Testis (tissue), 2 donors: ENCODE measurements at regions not wholly inside any gene's neighbourhood (a gene's known extent, or its start where the extent isn't known, plus 50 kb on each side); places are given as distances from the start of the nearest gene placed in this dataset.

Experiments
- DNase-seq: peaks from one replicate; pipeline ENCODE4 v3.0.0-alpha.2; 2019
- H3K27ac ChIP-seq, 2 donors: fragments of 200-600 bp; sonication (generic); one replicate each; pipeline ENCODE4 v1.5.1; 2019
- H3K27me3 ChIP-seq: fragments of 200-600 bp; sonication (generic); one replicate; pipeline ENCODE4 v1.5.1; 2019
- H3K36me3 ChIP-seq: fragments of 200-600 bp; sonication (generic); one replicate; pipeline ENCODE4 v1.5.1; 2017; ENCODE audit warnings: low read depth; ENCODE audit errors: missing control alignments
- H3K4me1 ChIP-seq: fragments of 200-600 bp; sonication (generic); one replicate; pipeline ENCODE4 v1.5.1; 2019
- H3K4me3 ChIP-seq, 2 donors: fragments of 200-600 bp; sonication (generic); one replicate each; pipeline ENCODE4 v1.5.1; 2017 to 2019
- H3K9me3 ChIP-seq: fragments of 200-600 bp; sonication (generic); one replicate; pipeline ENCODE4 v1.5.1; 2017
- CTCF ChIP-seq, 3 experiments: fragments of 450-650 bp in 2 of 3; fragments of 200-600 bp in 1 of 3; sonication (generic) in 1 of 3; IDR thresholded peaks; one replicate each; pipeline ENCODE4 v1.5.1; 2016 to 2019; ENCODE audit warnings: antibody characterized with exemption in 3 of 3, mild to moderate bottlenecking in 2 of 3, moderate library complexity in 1 of 3
- POLR2A ChIP-seq: fragments of 450-650 bp; IDR thresholded peaks from one replicate; pipeline ENCODE4 v1.6.1; 2017; ENCODE audit warnings: antibody characterized with exemption, mild to moderate bottlenecking, moderate library complexity
- WGBS, 2 donors: methylation state at CpG; one replicate each; pipeline ENCODE4 v1.1.5; 2018; 5-methylcytosine and 5-hydroxymethylcytosine counted together
- intact Hi-C: fragments of 100-400 bp; cut with DNase I; formaldehyde crosslinking; loops from one replicate; pipeline ENCODE4 v1.15.1; 2023; ENCODE audit warnings: low total_unique reads

DNA sequence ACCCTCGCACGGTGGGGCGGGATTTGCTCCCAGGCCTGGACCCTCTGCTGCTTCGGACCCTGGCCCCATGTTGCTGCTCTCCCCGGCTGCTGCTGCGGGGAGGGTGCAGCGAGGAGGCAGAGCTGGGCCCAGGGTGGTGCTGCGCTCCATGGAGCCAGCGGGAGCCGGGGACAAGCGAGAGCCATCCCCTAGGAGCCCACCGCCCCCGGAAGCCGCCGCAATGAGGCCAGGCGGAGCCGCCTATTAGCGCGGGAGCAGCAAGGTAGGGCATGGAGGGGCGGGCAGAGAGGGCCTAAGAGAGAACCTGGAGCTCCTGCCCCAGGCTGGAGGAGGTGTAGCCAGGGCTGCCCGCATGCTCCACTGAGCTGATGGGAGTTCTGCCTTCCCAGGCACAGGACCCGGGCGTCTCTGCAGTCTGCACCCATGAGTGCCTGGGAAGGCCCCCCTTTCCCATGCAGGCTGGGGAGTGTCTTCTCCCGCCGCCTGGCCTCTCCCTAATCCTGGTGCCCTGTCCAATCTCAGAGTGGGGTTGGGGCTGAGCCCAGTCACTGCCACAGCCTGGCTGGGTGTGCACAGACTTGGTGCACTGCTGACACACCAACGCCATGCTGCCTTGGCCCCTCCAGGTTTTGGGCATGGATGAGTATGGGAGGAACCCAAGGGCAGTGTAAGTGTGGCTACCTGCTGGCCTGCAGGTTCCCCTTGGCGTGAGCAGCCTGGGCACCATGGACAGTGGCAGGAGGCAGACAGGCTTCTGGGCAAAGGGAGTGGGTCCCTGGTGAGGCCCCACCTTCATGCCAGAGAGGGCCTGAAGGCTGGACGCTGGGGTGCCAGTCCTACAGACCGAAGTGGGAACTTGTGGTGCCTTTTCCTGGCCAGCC, 360.6 kb upstream of the MAP3K7 start:
- intact Hi-C loops = no loop called here
- no peaks in the 10 kb centered on the region for H3K4me1 ChIP-seq
- DNase-seq = no peak
- no peaks in the 10 kb centered on the region for H3K36me3 ChIP-seq
- peak overlapping the region in 1 of 2 donors; percentile 41 for H3K4me3 ChIP-seq
- H3K27me3 ChIP-seq = no peaks in the 10 kb centered on the region
- H3K9me3 ChIP-seq = no peaks in the 10 kb centered on the region
- no peak for TF ChIP-seq POLR2A
- no peak for TF ChIP-seq CTCF (IDR thresholded peaks at IDR 0.05)
- 55 to 77% methylated on average over 9 to 26 of the region's 29 CpGs for WGBS, 2 donors
- no peak overlapping the region for H3K27ac ChIP-seq

DNA sequence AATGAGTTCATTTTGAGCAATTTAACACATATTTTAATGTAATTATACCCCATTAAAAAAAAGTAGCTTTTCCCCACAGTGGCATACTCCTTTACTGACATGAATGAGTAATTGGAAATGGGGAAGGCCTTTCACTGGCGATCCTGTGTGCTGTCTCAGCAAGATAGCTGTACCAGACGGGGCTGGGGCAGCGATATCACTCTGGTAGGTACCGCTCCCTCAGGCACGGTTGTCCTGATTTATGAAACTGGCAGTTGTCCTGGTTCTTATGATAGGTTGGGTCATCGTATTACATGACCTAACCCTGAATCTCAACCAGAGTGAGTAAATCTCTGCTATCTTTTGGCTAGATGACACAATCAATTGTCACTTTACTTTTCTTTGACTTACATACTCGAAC, 355.0 kb upstream of the MAP3K7 start:
- no peak for TF ChIP-seq CTCF (IDR thresholded peaks at IDR 0.05)
- TF ChIP-seq POLR2A = no peak
- Histone ChIP-seq H3K27me3 (no peaks in the 10 kb centered on the region), H3K27ac (no peak overlapping the region), H3K36me3 (no peaks in the 10 kb centered on the region), H3K4me1 (no peaks in the 10 kb centered on the region), H3K4me3 (no peak overlapping the region), H3K9me3 (no peaks in the 10 kb centered on the region)
- no peak for DNase-seq
- intact Hi-C loops = no loop called here
- 79 to 88% methylated on average over 7 of the region's 7 CpGs for WGBS, 2 donors

DNA sequence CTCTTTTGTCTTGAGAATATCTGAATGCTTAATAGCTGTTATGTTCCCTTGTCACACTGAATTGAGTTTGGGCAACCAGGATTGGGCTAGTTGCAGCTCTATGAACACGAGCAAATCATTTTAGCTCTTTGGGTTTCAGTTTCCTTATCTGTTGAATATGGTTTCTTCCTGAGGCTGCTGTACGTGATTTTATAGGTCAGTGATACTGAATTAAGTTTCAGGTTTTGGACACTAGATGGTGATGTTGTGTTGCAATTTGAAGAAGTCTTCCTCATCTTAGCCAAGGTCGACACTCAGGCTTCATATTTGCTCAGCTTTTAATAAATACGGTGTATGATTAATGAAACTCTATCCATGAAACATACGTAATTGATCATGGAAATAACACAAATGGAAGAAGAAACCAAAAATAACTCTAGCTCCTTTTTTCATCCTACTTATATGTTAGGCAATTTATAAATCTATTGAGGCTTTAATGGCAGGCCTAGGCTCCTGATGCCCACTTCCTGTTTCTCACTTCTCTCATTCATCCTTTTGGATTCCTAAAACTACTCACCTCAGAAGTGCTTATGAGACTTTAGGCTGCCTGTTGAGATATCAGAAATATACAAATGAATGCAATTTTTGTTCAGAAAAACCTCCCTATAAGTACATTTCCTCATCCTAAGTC, 354.1 kb upstream of the MAP3K7 start:
- DNase-seq = no peak
- TF ChIP-seq POLR2A (no peak), CTCF (IDR thresholded peaks at IDR 0.05) (peak in 2 of 3 experiments; percentile 44 to 45)
- no peaks in the 10 kb centered on the region for H3K4me1 ChIP-seq
- intact Hi-C loops = no loop called here
- no peaks in the 10 kb centered on the region for H3K27me3 ChIP-seq
- H3K4me3 ChIP-seq = no peak overlapping the region
- WGBS, 2 donors = 39 to 47% methylated on average over 5 of the region's 5 CpGs
- no peaks in the 10 kb centered on the region for H3K9me3 ChIP-seq
- H3K27ac ChIP-seq = no peak overlapping the region
- no peaks in the 10 kb centered on the region for H3K36me3 ChIP-seq

- intact Hi-C loops = no loop called here
- 60 to 83% methylated on average over 1 of the region's 1 CpG for WGBS, 2 donors
- Histone ChIP-seq H3K36me3 (no peaks in the 10 kb centered on the region), H3K27me3 (no peaks in the 10 kb centered on the region), H3K9me3 (no peaks in the 10 kb centered on the region), H3K4me1 (no peaks in the 10 kb centered on the region), H3K27ac (no peak overlapping the region), H3K4me3 (no peak overlapping the region)
- DNase-seq = no peak
- TF ChIP-seq CTCF (IDR thresholded peaks at IDR 0.05) = no peak
- no peak for TF ChIP-seq POLR2A
Observed at GRCh38 chr6:90939906-90940305, 353.0 kb upstream of the MAP3K7 start.
